NCI-H460 (cell line): ENCODE measurements at regions not wholly inside any gene's neighbourhood (a gene's known extent, or its start where the extent isn't known, plus 50 kb on each side); places are given as distances from the start of the nearest gene placed in this dataset.

Experiments
- DNase-seq: peaks from one replicate; pipeline ENCODE4 v3.0.0-alpha.2; 2016; ENCODE audit warnings: low read depth; ENCODE audit errors: extremely low read depth

DNA sequence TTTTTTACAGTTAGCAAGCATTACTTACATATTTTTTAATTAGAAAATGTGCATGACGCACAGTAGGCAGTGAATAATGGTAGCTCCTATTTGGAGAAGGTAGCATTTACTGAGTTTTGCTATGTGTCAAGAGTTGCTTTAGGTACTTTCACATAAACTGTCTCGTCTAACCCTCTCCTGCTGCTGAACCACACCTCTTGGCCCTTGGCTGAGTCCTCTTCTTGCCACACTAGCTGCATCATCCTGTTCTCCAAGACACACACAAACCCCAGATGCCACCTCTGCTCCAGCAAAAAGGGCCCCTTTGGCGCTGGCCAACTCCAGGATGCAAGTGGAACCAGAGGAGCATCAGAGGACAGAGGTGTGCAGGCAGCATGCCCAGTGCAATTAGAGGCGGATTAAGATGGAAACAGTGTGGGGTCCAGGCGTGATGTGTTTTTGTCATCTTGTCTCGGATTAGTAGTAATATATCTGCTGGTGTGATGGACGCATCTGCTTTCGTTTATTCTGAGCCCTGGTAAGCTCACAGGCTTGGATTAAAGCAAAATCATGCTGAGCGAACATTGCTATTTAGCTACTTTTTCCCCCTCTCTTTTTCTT, 367.0 kb upstream of the CADM1 start:
- no peak for DNase-seq

- DNase-seq = no peak
Observed at GRCh38 chr11:115869780-115870431, 365.7 kb upstream of the CADM1 start.

DNA sequence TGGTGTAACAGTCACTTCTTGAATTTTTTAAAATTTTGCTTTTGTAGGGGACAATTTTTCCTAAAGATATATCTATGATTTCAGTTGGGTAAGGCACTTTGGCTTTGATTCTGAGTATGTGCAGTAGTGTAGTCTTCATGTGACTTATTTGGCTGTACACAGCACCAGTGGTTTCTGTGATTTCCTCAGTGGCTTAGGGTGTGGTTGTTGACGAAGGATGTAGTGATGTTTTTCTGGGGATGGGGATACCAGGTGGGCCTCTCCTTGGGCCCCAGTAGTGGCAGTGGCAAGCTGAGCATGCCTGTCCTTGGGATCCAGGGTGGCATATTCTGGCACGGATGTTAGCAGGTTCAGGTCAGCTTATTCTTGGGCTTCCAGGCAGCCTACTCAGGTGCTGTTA, 364.9 kb upstream of the CADM1 start:
- DNase-seq = no peak

GRCh38 chr11:115860246-115860645, 356.0 kb upstream of the CADM1 start:
- no peak for DNase-seq

- no peak for DNase-seq
Observed at GRCh38 chr11:115848611-115849010, 344.4 kb upstream of the CADM1 start.

DNA sequence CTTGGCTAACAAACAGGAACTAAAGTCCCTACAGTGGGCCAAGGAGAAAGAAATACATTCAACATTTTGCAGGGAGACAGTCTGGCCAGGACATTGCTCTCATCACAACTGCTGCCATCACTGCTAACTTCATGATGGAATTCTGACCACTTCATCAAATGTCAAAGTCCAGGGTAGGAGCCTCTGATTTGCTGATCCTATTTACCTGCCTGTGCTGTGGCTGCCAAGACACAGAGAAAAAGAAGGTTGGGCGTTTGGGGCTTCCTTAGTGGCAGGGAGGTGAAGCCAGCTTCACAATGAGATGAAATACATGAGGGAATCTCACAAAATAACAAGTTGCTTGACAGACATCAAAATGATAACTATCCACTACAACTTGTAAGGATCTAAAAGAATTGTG, 343.9 kb upstream of the CADM1 start:
- no peak for DNase-seq

- DNase-seq = no peak
Observed at GRCh38 chr11:115845872-115846271, 341.7 kb upstream of the CADM1 start.

- no peak for DNase-seq
Observed at GRCh38 chr11:115843685-115844084, 339.5 kb upstream of the CADM1 start.

GRCh38 chr11:115843111-115843510, 338.9 kb upstream of the CADM1 start:
- no peak for DNase-seq

GRCh38 chr11:115820026-115820425, 315.8 kb upstream of the CADM1 start:
- DNase-seq = no peak

- no peak for DNase-seq
Observed at GRCh38 chr11:115819014-115819413, 314.8 kb upstream of the CADM1 start.

DNA sequence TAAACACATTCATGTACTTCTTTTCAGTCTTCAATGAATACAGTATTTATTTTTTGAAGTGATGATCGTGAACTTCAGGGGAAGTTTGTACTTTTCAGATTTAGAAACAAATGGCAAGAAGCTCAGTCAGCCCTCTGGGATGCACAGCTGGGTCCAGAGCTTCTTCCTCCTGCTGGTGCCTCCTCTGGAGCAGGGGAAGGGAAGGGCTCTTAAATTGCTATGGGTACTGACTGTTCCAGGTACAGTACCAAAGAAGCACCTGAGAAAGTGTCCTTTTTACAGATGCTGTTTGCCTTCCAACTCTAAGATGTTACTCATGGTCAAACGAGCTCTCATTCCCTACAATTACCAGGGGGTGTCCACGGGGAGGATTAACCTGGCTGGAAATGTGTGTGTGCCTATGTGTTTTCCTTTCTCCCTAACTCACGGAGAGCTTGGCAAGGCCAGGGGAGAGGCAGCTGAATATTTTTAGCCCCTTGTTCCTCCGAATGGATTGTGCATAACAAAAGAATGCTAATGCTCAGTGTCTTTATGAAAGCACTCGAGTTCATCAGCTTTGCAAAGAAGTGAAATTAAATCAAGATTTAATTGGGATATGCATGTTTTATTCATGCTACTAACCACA, 313.7 kb upstream of the CADM1 start:
- no peak for DNase-seq

GRCh38 chr11:115808351-115808940, 304.2 kb upstream of the CADM1 start:
- DNase-seq = no peak

DNA sequence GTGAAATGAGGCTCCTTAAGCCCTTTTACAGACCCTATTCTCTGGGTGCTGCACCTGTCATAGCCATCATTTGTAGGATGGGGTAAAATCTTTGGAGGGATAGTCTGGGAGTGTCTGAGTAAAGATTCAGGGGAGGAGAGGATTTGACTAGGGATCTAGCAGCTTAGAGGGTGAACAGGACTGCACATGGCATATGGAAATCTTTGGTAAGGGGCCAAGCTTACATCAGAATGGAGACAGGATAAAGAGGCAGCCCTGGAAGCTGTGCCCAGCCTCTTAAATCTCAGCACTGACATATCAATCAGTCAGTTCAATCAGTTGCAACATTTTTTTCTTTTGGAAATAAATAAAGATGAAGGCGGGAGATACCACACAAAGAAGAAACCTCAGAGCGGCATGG, 301.8 kb upstream of the CADM1 start:
- DNase-seq = no peak

DNA sequence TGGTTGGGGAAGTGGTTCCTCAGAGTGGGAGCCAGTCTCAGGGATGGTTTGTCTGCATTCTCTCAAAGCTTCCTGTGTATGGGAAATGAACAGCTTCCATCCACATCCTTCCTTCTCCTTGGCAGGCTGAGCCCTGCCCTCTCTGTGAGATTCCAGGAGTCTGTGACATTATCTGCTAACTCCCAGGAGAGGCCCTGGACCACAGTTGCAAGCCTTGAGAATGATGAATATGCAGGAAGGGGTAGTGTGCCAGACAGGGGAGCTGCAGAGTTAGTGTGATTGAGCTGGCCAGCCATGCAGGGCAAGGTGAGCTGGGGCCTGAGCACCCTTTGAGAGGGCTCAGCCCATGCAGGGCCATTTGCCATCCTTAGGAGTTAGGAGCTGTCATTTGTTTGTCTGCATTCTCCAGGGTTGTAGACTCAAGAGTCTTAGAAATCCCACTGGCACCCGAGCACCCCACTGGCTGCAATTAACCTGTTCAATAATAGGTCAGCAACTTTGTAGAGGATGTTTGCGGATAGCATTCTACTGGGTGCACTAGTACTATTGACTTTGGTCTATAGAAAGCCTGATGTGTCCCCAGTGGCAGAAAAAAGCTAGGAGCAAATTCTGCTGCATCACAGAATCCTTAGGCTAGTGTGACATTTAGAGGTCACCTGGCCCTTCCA, 299.0 kb upstream of the CADM1 start:
- DNase-seq = no peak

DNA sequence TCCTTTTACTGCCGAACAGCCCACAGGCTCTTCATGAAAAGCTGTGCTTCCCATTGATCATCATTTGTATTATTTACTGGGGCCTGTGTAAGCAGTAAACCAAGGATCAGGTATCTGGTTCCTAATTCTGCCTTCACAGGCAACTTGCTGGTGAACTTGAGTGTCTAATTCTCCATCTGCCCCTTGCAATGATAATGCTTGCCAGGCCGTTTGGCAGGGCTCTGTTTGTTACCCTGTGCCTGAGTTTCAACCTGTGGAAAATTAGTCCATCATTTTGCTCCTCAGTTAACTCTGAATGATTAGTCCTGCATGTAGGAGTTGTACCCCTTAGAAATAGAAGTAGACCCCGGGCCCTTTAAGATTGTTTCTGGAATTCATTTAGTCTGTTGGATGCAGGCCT, 298.4 kb upstream of the CADM1 start:
- DNase-seq = no peak

- DNase-seq = no peak
Observed at GRCh38 chr11:115792903-115793302, 288.7 kb upstream of the CADM1 start.

GRCh38 chr11:115787302-115787701, 283.1 kb upstream of the CADM1 start:
- no peak for DNase-seq

DNA sequence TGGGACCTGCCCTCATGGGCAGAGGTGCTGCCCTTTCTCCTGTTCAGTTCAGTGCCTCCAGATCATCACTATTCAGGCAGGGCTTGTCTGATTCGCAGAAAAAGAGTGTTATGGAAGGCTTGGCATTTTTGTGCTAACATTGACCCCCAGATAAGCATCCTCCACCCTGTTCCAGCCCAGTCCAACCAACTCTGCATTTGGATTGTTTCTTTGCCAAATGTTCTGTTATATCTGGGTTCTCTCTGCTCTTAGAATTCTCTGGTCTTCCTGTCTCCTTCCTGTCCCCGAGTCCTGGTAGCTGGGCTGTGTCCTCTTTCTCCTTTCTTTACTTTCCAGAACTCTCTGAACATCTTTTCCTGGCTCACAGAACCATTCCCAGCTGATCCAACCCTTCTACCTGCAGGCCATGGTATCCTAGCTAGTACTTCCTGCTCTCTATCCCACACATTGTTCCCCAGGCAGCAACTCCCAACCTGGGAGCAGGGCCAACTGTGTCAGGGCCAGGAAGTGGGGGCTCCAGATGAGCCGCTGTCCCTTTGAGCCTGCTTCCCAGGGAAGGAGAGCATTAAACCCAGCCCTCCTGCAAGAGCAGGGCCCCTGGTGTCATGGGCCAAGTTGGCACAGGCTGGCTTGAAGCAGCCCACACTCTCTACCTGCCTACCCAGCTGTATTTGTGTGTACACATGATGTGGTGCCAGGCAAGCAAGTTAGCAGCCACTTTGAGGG, 280.7 kb upstream of the CADM1 start:
- DNase-seq = no peak

- DNase-seq = no peak
Observed at GRCh38 chr11:115780646-115781362, 276.6 kb upstream of the CADM1 start.
